Stomach (tissue), 8 donors: ENCODE measurements at regions not wholly inside any gene's neighbourhood (a gene's known extent, or its start where the extent isn't known, plus 50 kb on each side); places are given as distances from the start of the nearest gene placed in this dataset.

Source experiments
- DNase-seq, 2 donors: peaks; one replicate each; pipeline versions ENCODE4 v3.0.0 to v3.0.0-alpha.2; 2013 to 2019
- H3K27ac ChIP-seq, 5 donors: fragments of 200-600 bp in 4 of 5; sonication (generic) in 4 of 5; one replicate each; pipeline ENCODE4 v1.5.1; 2013 to 2019; ENCODE audit warnings: mild to moderate bottlenecking in 1 of 5, moderate library complexity in 1 of 5
- H3K27me3 ChIP-seq, 3 donors: fragments of 200-600 bp; sonication (generic); one replicate each; pipeline ENCODE4 v1.5.1; 2017 to 2019; ENCODE audit warnings: mixed run types in 1 of 3
- H3K36me3 ChIP-seq, 4 donors: fragments of 200-600 bp; sonication (generic); 1 replicate in 3 of 4; 2 replicates in 1 of 4; pipeline ENCODE4 v1.5.1; 2016 to 2019
- H3K4me1 ChIP-seq, 4 donors: fragments of 200-600 bp; sonication (generic); one replicate each; pipeline ENCODE4 v1.5.1; 2016 to 2019
- H3K4me3 ChIP-seq, 4 donors: fragments of 200-600 bp; sonication (generic) in 3 of 4; one replicate each; pipeline ENCODE4 v1.5.1; 2016 to 2019; ENCODE audit warnings: mild to moderate bottlenecking in 1 of 4
- H3K9me3 ChIP-seq, 4 donors: fragments of 200-600 bp; sonication (generic); one replicate each; pipeline ENCODE4 v1.5.1; 2016 to 2019
- EP300 ChIP-seq: sonication (generic); formaldehyde crosslinking; IDR thresholded peaks from one replicate; pipeline ENCODE4 v1.6.1; 2017; ENCODE audit warnings: antibody characterized with exemption
- POLR2A ChIP-seq, 4 donors: fragments of 450-650 bp; IDR thresholded peaks; one replicate each; pipeline ENCODE4 v1.6.1; 2016; ENCODE audit warnings: antibody characterized with exemption in 4 of 4, control low read depth in 2 of 4, mild to moderate bottlenecking in 1 of 4, moderate library complexity in 1 of 4
- POLR2AphosphoS5 ChIP-seq, 3 donors: sonication (generic); formaldehyde crosslinking; IDR thresholded peaks; one replicate each; pipeline ENCODE4 v1.6.1; 2016; ENCODE audit warnings: antibody characterized with exemption in 3 of 3
- WGBS, 5 donors: extraction: QIAGEN DNeasy Blood & Tissue Kit in 3 of 5; methylation state at CpG; one replicate each; pipeline versions ENCODE4 v1.1.5 to v1.1.7; 2013 to 2018; 5-methylcytosine and 5-hydroxymethylcytosine counted together
- intact Hi-C: fragments of 100-400 bp; cut with DNase I; formaldehyde crosslinking; loops from one replicate; pipeline ENCODE4 v1.15.1; 2023; ENCODE audit warnings: low total_unique reads
- TF ChIP-seq, protein P1 (sequence below), 7 experiments: fragments of 450-650 bp in 4 of 7; fragments of 200-600 bp in 3 of 7; sonication (generic) in 3 of 7; IDR thresholded peaks; one replicate each; pipeline ENCODE4 v1.5.1; 2016 to 2019; ENCODE audit warnings: antibody characterized with exemption in 7 of 7, control low read depth in 2 of 7, mild to moderate bottlenecking in 1 of 7
- donor health status: healthy with polysubstance abuse.
- donor health status: Bipolar disorder and iron deficiency.
- donor health status: healthy.

DNA sequence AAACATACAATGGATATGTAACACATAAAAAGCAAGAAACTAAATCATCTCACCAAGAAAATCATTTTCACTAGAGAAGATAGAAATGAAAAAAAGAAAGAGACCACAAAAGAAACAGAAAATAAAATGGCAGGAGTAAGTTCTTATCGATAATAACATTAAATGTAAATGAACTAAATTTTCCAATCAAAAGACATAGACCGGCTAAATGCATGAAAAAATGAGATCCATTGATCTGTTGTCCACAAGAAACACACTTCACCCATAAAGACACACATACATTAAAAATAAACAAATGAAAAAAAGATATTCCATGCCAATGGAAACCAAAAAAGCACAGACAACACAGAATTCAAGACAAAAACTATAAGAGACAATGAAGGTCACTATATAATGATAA, 1771.9 kb downstream of the SI start:
- H3K9me3 ChIP-seq = peaks cover 0 to 48% (median 22%) of the 10 kb centered on the region in 4 donors
- no peak for TF ChIP-seq POLR2A (IDR thresholded peaks at IDR 0.05)
- no peak for TF ChIP-seq POLR2AphosphoS5 (IDR thresholded peaks at IDR 0.05)
- TF ChIP-seq EP300 = no peak
- TF ChIP-seq, protein P1, sequence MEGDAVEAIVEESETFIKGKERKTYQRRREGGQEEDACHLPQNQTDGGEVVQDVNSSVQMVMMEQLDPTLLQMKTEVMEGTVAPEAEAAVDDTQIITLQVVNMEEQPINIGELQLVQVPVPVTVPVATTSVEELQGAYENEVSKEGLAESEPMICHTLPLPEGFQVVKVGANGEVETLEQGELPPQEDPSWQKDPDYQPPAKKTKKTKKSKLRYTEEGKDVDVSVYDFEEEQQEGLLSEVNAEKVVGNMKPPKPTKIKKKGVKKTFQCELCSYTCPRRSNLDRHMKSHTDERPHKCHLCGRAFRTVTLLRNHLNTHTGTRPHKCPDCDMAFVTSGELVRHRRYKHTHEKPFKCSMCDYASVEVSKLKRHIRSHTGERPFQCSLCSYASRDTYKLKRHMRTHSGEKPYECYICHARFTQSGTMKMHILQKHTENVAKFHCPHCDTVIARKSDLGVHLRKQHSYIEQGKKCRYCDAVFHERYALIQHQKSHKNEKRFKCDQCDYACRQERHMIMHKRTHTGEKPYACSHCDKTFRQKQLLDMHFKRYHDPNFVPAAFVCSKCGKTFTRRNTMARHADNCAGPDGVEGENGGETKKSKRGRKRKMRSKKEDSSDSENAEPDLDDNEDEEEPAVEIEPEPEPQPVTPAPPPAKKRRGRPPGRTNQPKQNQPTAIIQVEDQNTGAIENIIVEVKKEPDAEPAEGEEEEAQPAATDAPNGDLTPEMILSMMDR (IDR thresholded peaks at IDR 0.05) = no peak
- no peaks in the 10 kb centered on the region for H3K36me3 ChIP-seq
- intact Hi-C loops = no loop called here
- 93 to 98% (median 95%) methylated on average over 2 of the region's 2 CpGs for WGBS, 5 donors
- H3K27me3 ChIP-seq = no peaks in the 10 kb centered on the region
- H3K4me1 ChIP-seq = no peaks in the 10 kb centered on the region
- no peak for DNase-seq
- H3K27ac ChIP-seq = no peak overlapping the region
- H3K4me3 ChIP-seq = no peak overlapping the region

DNA sequence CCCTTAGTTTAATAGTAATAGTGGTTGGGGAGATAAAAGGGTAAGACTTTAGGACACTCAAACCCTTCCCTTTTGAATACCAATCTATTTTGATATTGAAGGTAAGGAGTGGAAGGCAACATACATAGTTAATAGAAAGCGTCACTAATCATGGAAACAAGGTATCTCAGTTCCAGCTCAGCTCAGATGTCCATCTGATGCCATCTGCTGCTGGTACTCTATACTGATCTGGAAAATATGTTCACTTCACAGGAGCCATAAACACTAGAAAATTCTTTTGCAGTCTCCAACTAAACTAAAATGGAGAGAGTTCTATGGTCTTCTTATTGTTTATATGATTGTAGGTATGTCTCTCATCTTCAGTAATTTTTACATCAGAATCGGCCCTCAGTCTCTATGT, 1777.1 kb downstream of the OTOL1 start:
- Histone ChIP-seq H3K4me3 (no peak overlapping the region), H3K9me3 (no peaks in the 10 kb centered on the region), H3K27ac (no peak overlapping the region), H3K36me3 (no peaks in the 10 kb centered on the region), H3K27me3 (no peaks in the 10 kb centered on the region), H3K4me1 (no peaks in the 10 kb centered on the region)
- intact Hi-C loops = no loop called here
- TF ChIP-seq EP300 (no peak), POLR2A (IDR thresholded peaks at IDR 0.05) (no peak), POLR2AphosphoS5 (IDR thresholded peaks at IDR 0.05) (no peak)
- TF ChIP-seq, protein P1 (IDR thresholded peaks at IDR 0.05) = no peak
- no peak for DNase-seq
- 67 to 82% (median 76%) methylated on average over 2 of the region's 2 CpGs for WGBS, 5 donors

DNA sequence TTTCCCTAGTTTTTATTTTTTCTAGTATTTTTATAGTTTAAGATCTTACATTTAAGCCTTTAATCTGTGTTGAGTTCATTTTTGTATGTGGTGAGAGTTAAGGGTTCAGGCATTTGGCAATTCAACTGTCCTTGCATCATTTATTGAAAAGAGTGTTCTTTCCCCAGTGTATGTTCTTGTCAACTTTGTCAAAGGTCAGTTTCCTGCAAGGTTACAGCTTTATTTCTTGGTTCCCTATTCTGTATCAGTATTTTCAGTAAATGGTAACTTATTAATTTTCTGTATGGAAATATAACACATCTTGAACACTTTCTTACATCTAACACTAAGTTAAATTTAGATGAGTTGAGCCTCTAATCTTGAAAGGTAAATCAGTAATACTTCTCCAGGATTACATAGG, 1770.1 kb downstream of the OTOL1 start:
- no peaks in the 10 kb centered on the region for H3K27me3 ChIP-seq
- intact Hi-C loops = no loop called here
- TF ChIP-seq EP300 (no peak), POLR2A (IDR thresholded peaks at IDR 0.05) (no peak), POLR2AphosphoS5 (IDR thresholded peaks at IDR 0.05) (no peak)
- TF ChIP-seq, protein P1 (IDR thresholded peaks at IDR 0.05) = no peak
- H3K36me3 ChIP-seq = no peaks in the 10 kb centered on the region
- DNase-seq = no peak
- no peak overlapping the region for H3K4me3 ChIP-seq
- H3K9me3 ChIP-seq = no peaks in the 10 kb centered on the region
- H3K4me1 ChIP-seq = no peaks in the 10 kb centered on the region
- H3K27ac ChIP-seq = no peak overlapping the region

DNA sequence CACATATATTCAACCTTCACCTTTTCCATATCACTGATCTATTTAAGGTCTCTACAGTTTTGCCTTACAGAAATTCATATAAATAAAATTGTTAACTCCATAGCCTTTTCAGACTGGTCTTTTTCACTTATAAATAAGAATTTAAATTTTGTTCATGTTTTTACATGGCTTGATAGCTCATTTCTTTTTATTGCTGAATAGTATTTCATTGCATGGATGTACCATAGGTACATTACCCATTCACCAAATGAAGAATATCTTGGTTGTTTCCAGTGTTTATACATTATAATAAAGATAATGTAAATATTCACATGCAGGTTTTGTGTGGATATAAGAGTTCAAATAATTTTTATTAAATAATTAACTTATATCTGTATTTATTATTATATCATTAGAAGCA, 1765.0 kb downstream of the OTOL1 start:
- Histone ChIP-seq H3K9me3 (no peaks in the 10 kb centered on the region), H3K4me3 (no peak overlapping the region), H3K27me3 (no peaks in the 10 kb centered on the region), H3K4me1 (no peaks in the 10 kb centered on the region), H3K36me3 (no peaks in the 10 kb centered on the region), H3K27ac (no peak overlapping the region)
- no peak for DNase-seq
- intact Hi-C loops = no loop called here
- no peak for TF ChIP-seq POLR2AphosphoS5 (IDR thresholded peaks at IDR 0.05)
- TF ChIP-seq, protein P1 (IDR thresholded peaks at IDR 0.05) = no peak
- TF ChIP-seq EP300 = no peak
- TF ChIP-seq POLR2A (IDR thresholded peaks at IDR 0.05) = no peak

DNA sequence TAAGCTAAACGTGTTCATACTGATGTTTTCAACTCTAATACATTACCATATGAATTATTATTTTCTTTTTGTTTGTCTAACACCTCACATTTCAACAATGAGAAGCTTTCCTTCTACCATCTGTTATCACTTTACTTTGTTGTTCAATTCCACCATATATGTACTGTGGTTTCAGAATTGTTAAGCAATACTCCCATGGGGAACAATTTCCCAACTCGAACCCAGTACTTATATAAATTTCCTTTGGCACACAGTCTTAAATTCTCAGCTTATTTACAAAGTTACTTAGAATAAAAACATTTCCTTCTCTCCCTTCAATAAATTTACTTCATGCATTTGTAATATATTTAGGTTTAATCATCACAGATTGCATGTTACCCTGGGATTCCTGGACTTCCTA, 1764.4 kb downstream of the OTOL1 start:
- Histone ChIP-seq H3K36me3 (no peaks in the 10 kb centered on the region), H3K27me3 (no peaks in the 10 kb centered on the region), H3K9me3 (no peaks in the 10 kb centered on the region), H3K4me3 (no peak overlapping the region), H3K4me1 (no peaks in the 10 kb centered on the region), H3K27ac (no peak overlapping the region)
- intact Hi-C loops = no loop called here
- TF ChIP-seq POLR2AphosphoS5 (IDR thresholded peaks at IDR 0.05) (no peak), POLR2A (IDR thresholded peaks at IDR 0.05) (no peak), EP300 (no peak)
- TF ChIP-seq, protein P1 (IDR thresholded peaks at IDR 0.05) = no peak
- DNase-seq = no peak
- WGBS, 5 donors = 52 to 70% (median 65%) methylated on average over 2 of the region's 2 CpGs
